Gastroesophageal sphincter (tissue), 3 donors: ENCODE measurements at regions not wholly inside any gene's neighbourhood (a gene's known extent, or its start where the extent isn't known, plus 50 kb on each side); places are given as distances from the start of the nearest gene placed in this dataset.

ENCODE experiments used
- EP300 ChIP-seq: sonication (generic); formaldehyde crosslinking; IDR thresholded peaks from one replicate; pipeline ENCODE4 v1.6.1; 2017; ENCODE audit warnings: antibody characterized with exemption, mild to moderate bottlenecking
- POLR2AphosphoS5 ChIP-seq: sonication (generic); formaldehyde crosslinking; IDR thresholded peaks from one replicate; pipeline ENCODE4 v1.6.1; 2017; ENCODE audit warnings: antibody characterized with exemption
- TF ChIP-seq, protein P1 (sequence below), 4 experiments: fragments of 200-600 bp in 2 of 4; fragments of 450-650 bp in 2 of 4; sonication (generic) in 1 of 4; IDR thresholded peaks; one replicate each; pipeline ENCODE4 v1.5.1; 2017 to 2019; ENCODE audit warnings: antibody characterized with exemption in 4 of 4, mild to moderate bottlenecking in 2 of 4, moderate library complexity in 2 of 4

- TF ChIP-seq, protein P1, sequence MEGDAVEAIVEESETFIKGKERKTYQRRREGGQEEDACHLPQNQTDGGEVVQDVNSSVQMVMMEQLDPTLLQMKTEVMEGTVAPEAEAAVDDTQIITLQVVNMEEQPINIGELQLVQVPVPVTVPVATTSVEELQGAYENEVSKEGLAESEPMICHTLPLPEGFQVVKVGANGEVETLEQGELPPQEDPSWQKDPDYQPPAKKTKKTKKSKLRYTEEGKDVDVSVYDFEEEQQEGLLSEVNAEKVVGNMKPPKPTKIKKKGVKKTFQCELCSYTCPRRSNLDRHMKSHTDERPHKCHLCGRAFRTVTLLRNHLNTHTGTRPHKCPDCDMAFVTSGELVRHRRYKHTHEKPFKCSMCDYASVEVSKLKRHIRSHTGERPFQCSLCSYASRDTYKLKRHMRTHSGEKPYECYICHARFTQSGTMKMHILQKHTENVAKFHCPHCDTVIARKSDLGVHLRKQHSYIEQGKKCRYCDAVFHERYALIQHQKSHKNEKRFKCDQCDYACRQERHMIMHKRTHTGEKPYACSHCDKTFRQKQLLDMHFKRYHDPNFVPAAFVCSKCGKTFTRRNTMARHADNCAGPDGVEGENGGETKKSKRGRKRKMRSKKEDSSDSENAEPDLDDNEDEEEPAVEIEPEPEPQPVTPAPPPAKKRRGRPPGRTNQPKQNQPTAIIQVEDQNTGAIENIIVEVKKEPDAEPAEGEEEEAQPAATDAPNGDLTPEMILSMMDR (IDR thresholded peaks at IDR 0.05): no peak
- TF ChIP-seq POLR2AphosphoS5: no peak
- no peak for TF ChIP-seq EP300
Observed at GRCh38 chr6:108745664-108746336, 102.4 kb upstream of the ARMC2 start.
